GM21717 (cell line): ENCODE measurements at regions not wholly inside any gene's neighbourhood (a gene's known extent, or its start where the extent isn't known, plus 50 kb on each side); places are given as distances from the start of the nearest gene placed in this dataset.

Experiments
- ATAC-seq: cut with Tn5 transposase; IDR thresholded peaks from one replicate; pipeline ENCODE4 v1.9.1; 2021; ENCODE audit warnings: mild to moderate bottlenecking, moderate library complexity; ENCODE audit not compliant: unreplicated experiment

- ATAC-seq: no peak
Measured at GRCh38 chr1:68332041-68332440, 99.7 kb upstream of the WLS start.

- no peak for ATAC-seq
Measured at GRCh38 chr1:68331117-68331865, 99.0 kb upstream of the WLS start.

GRCh38 chr1:68330391-68330790 is 98.1 kb upstream of the WLS start:
- no peak for ATAC-seq

- no peak for ATAC-seq
Measured at GRCh38 chr1:68329096-68329835, 96.9 kb upstream of the WLS start.

- no peak for ATAC-seq
Measured at GRCh38 chr1:68328490-68328889, 96.2 kb upstream of the WLS start.

GRCh38 chr1:68327414-68327813 is 95.1 kb upstream of the WLS start:
- no peak for ATAC-seq

- ATAC-seq: no peak
Measured at GRCh38 chr1:68326481-68326880, 94.2 kb upstream of the WLS start.

GRCh38 chr1:68324316-68324715 is 92.0 kb upstream of the WLS start:
- no peak for ATAC-seq

GRCh38 chr1:68322837-68323687 is 90.7 kb upstream of the WLS start:
- no peak for ATAC-seq

- ATAC-seq: no peak
Measured at GRCh38 chr1:68322096-68322495, 89.8 kb upstream of the WLS start.

- no peak for ATAC-seq
Measured at GRCh38 chr1:68321084-68321685, 88.9 kb upstream of the WLS start.

GRCh38 chr1:68320349-68320748 is 88.0 kb upstream of the WLS start:
- ATAC-seq: no peak

GRCh38 chr1:68319907-68320306 is 87.6 kb upstream of the WLS start:
- no peak for ATAC-seq

GRCh38 chr1:68317543-68317942 is 85.2 kb upstream of the WLS start:
- no peak for ATAC-seq

GRCh38 chr1:68314151-68314780 is 81.9 kb upstream of the WLS start:
- ATAC-seq: no peak

GRCh38 chr1:68313735-68314134 is 81.4 kb upstream of the WLS start:
- ATAC-seq: no peak

- ATAC-seq: no peak
Measured at GRCh38 chr1:68308034-68308433, 75.7 kb upstream of the WLS start.

- ATAC-seq: no peak
Measured at GRCh38 chr1:68307378-68307787, 75.1 kb upstream of the WLS start.

GRCh38 chr1:68301471-68302001 is 69.2 kb upstream of the WLS start:
- ATAC-seq: no peak

- no peak for ATAC-seq
Measured at GRCh38 chr1:68294367-68295066, 62.2 kb upstream of the WLS start.
